ENCODE measurements at regions not wholly inside any gene's neighbourhood (a gene's known extent, or its start where the extent isn't known, plus 50 kb on each side); places are given as distances from the start of the nearest gene placed in this dataset.

DNA sequence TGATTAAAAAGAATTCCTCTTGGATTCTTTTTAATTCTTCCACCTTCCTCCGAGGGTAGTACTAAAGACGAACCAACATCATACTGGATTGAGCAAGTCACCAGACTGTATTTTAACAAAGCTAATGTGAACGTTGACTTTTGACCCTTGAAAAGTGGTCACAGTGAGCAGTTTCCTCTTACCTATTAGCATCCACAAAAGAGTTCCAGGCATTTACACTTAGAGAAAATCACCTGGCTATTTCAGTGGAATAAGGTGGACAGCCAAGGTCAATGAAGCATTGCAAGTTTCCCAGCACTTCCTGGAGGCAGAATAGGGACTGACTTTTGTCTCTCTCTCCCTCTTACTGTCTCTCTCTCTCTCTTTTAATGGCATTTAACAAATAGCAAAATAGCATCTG lies 145.1 kb upstream of the DAB2 start:
- Histone ChIP-seq H3K4me3 (no peak overlapping the region), H3K4me1 (peaks cover 5% of the 10 kb centered on the region; the same call in 1 of the 3 replicates), H3K27ac (peak overlapping the region in 1 of 2 experiments; percentile 56; a peak in 3 of 6 replicates), H3K4me2 (no peak overlapping the region), H3K9me3 (no peaks in the 10 kb centered on the region)
- CTCF ChIA-PET = interaction anchor here (1.2 to 12.7 kb wide), 4 partner anchors 22 to 353 kb away, joined by 3 to 128 read pairs (median 14); no protein-coding TSS in a partner anchor
- ATAC-seq (no peak; a peak in 1 of 6 replicates), FAIRE-seq (no peak), DNase-seq (ENCODE audit: low read depth in 1 of 2, low spot score in 1 of 2) (no peak)
- 26% methylated on average over 3 of the region's 3 CpGs for WGBS (ENCODE audit: missing lambda C conversion rate)
- TF ChIP-seq CEBPB (IDR thresholded peaks at IDR 0.05) = no peak
- TF ChIP-seq CBX2 (IDR thresholded peaks at IDR 0.05; ENCODE audit: borderline replicate concordance, low read depth) = no peak
- no peak for TF ChIP-seq GATA3 (IDR thresholded peaks at IDR 0.05; ENCODE audit: borderline replicate concordance)
- TF ChIP-seq SREBF2 (IDR thresholded peaks at IDR 0.05) = no peak
- no peak for TF ChIP-seq ZSCAN20 (CRISPR knock-in tag; IDR thresholded peaks at IDR 0.05)
- TF ChIP-seq PHF8 (IDR thresholded peaks at IDR 0.05; ENCODE audit: borderline replicate concordance, low read depth) = no peak
- POLR2A ChIA-PET = no interaction called here

DNA sequence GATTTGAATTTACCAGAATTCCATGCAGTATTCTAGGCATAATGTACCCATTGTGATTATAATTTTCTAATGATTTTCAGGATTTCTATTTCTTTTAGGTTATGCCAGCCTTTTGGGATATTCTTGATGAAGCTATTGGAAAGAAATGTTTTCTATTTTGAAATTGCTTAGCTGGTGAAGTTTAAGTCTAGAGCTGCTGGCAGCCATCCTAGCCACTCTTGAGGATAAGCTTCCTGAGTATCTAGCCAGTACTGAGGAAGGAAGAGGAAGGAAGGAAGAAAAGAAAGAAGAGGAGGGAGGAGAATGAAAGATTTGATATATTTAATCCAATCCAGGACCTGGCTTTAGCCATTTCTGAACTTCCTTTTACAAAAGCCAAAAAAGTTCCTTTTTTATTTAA lies 142.1 kb upstream of the DAB2 start:
- FAIRE-seq (no peak), DNase-seq (ENCODE audit: low read depth in 1 of 2, low spot score in 1 of 2) (no peak), ATAC-seq (no peak)
- POLR2A ChIA-PET = no interaction called here
- TF ChIP-seq RARB (CRISPR knock-in tag; IDR thresholded peaks at IDR 0.05) (no peak), POLR2A (IDR thresholded peaks at IDR 0.05; ENCODE audit: low read length) (no peak), CHD4 (IDR thresholded peaks at IDR 0.05; ENCODE audit: borderline replicate concordance) (no peak), BCL3 (IDR thresholded peaks at IDR 0.05) (no peak), REST (IDR thresholded peaks at IDR 0.05) (no peak), USF2 (IDR thresholded peaks at IDR 0.05) (no peak), EHMT2 (IDR thresholded peaks at IDR 0.05; ENCODE audit: low read depth) (no peak), SMC3 (IDR thresholded peaks at IDR 0.05) (no peak), MAFK (IDR thresholded peaks at IDR 0.05; ENCODE audit: partially characterized antibody) (no peak), MYC (IDR thresholded peaks at IDR 0.05; ENCODE audit: borderline replicate concordance, low read length) (no peak), FOSL2 (IDR thresholded peaks at IDR 0.05) (no peak), FOSL2 (CRISPR knock-in tag; IDR thresholded peaks at IDR 0.05) (no peak), CHD2 (IDR thresholded peaks at IDR 0.05; ENCODE audit: low read length, partially characterized antibody) (no peak)
- TF ChIP-seq, protein P1, sequence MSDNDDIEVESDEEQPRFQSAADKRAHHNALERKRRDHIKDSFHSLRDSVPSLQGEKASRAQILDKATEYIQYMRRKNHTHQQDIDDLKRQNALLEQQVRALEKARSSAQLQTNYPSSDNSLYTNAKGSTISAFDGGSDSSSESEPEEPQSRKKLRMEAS (IDR thresholded peaks at IDR 0.05) = no peak
- TF ChIP-seq, protein P2, sequence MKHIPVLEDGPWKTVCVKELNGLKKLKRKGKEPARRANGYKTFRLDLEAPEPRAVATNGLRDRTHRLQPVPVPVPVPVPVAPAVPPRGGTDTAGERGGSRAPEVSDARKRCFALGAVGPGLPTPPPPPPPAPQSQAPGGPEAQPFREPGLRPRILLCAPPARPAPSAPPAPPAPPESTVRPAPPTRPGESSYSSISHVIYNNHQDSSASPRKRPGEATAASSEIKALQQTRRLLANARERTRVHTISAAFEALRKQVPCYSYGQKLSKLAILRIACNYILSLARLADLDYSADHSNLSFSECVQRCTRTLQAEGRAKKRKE (CRISPR knock-in tag; IDR thresholded peaks at IDR 0.05; ENCODE audit: low read depth) = no peak
- TF ChIP-seq, protein P3, sequence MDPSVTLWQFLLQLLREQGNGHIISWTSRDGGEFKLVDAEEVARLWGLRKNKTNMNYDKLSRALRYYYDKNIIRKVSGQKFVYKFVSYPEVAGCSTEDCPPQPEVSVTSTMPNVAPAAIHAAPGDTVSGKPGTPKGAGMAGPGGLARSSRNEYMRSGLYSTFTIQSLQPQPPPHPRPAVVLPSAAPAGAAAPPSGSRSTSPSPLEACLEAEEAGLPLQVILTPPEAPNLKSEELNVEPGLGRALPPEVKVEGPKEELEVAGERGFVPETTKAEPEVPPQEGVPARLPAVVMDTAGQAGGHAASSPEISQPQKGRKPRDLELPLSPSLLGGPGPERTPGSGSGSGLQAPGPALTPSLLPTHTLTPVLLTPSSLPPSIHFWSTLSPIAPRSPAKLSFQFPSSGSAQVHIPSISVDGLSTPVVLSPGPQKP (IDR thresholded peaks at IDR 0.05; ENCODE audit: low read depth, low read length) = no peak
- Histone ChIP-seq H3K4me1 (peaks cover 5% of the 10 kb centered on the region; the same call in 1 of the 3 replicates), H3K27ac (no peak overlapping the region), H3K4me3 (no peak overlapping the region), H3K9me3 (no peaks in the 10 kb centered on the region), H3K4me2 (no peak overlapping the region)
- CTCF ChIA-PET = interaction anchor here (0.8 to 12.7 kb wide), 4 partner anchors 20 to 349 kb away, joined by 3 to 128 read pairs (median 4); no protein-coding TSS in a partner anchor
